ENCODE measurements at regions not wholly inside any gene's neighbourhood (a gene's known extent, or its start where the extent isn't known, plus 50 kb on each side); places are given as distances from the start of the nearest gene placed in this dataset.

DNA sequence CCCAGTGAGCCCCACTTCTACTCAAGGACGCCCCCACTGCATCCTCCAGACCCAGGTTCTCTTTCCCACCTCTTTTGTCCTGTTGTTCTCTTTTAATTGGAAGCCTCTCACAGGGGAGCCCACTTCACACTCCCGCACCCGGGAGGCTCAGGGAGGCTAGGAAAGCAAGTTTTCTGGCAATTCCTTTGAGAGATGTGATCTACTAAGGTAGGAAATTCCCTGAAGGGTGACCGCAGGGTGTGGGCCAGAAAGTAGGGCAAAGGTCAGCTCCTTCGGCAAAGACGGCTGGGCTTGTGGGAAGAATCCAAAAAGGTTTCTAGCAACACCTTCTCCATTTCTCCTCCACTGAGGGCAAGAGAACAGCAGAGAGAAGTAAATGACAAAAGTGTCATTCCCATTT is 98.1 kb upstream of the PTPN1 start:
- DNase-seq: no peak

GRCh38 chr20:50412499-50412898 is 97.7 kb upstream of the PTPN1 start:
- no peak for DNase-seq

- no peak for DNase-seq
These were observed 97.1 kb upstream of the PTPN1 start for GRCh38 chr20:50413088-50413500.

DNA sequence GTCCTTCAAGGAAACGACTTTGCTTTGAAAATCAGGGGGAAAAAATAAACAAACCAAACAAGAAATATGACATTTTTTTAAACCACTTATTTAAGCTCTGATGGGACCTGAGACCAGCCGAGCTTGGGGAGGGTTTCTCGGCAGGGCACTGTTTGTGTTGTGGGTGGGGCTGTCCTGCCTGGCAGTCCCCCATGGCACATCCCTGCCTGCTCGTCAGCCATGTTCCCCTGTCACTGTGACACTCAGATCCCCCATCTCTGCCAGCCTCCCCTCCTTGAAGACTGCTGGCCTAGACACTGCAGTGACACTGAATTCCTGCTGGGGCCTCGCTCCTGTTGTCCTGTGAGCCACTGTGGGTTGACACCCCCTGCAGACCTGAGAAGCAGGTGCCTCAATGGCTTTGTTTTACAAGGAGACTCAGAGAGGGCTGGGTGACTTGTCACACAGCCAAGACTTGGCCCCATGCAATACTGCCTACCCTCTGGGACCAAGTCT is 95.1 kb upstream of the PTPN1 start:
- DNase-seq: no peak

GRCh38 chr20:50415516-50416268 is 94.5 kb upstream of the PTPN1 start:
- no peak for DNase-seq

- no peak for DNase-seq
These were observed 93.7 kb upstream of the PTPN1 start for GRCh38 chr20:50416269-50417022.

DNA sequence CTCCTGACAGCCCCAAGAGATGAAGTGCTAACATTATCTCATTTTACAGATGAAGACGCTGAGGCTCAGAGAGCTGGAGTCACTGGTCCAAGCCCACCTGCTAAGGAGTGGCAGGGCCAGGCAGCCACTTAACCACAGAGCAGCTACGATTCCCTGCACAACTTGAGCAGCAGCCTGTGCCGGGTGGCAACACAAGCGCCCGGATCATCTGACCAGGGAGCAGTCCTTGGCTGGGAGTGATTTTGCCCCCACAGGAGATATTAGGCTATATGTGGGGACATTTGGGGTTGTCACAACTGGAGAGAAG is 93.2 kb upstream of the PTPN1 start:
- DNase-seq: no peak

GRCh38 chr20:50417484-50418235 is 92.5 kb upstream of the PTPN1 start:
- no peak for DNase-seq

GRCh38 chr20:50418890-50419642 is 91.1 kb upstream of the PTPN1 start:
- DNase-seq: no peak

DNA sequence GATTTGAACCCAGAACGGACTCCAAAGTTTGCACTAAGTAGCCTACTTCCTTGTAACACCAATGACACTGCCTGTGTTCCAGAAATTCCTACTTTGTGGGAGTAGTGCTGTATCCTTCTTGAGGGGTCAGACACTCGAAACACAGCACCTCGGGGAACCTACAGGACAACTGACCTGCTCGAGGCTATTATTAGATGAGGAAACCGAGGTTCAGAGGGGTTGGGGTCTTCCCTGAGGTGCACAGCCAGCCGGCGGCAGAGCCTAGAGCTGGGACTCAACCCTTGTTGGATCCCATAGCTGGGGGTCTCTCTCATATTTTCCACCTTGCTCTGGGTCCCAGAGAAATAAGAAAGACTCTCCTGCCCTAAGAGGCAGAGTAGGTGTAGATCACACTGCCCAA is 89.8 kb upstream of the PTPN1 start:
- no peak for DNase-seq

DNA sequence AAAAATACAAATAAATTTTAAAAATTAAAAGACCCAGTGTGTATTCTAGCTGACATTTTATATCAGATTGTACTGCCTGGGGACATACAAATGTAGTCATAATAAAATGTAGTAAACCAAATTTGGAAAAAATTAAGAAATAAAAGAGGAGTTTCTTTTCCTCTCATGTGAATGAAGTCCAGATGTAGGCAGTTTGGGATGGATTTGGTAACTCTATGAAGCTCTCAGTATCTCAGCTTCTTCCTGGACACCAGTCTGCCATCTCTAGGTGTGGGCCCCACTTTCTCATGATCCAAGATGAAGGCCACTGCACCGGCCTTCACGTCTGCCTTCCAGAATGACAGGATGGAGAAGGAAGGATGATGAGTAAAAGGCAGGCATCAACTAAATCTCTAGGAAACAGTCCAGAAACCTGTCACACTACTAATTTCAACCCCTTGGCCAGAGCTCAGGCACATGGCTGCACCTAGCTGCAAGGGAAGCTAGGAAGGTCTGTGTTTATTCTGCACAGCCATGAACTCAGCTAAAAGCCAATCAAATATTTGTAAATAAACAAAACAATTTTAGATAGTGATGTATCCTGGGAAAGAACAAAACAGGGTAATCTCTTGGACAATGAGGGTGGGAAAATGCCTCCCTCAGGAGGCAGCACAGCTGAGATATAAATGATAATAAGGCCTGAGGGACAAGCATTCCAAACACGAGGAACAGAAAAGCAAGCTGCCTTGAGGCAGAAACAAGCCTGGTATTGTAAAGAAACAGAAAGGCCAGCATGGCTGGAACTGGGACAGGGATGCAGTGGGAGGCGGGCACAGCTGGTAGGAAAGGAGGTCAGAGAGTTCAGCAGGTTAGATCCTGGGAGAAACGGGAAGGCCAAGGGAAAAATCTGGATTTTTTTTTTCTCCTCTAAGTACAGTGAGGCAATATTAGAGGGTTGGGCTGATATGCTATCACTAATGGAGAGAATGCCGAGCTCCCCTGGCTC is 88.5 kb upstream of the PTPN1 start:
- no peak for DNase-seq

- no peak for DNase-seq
These were observed 86.4 kb upstream of the PTPN1 start for GRCh38 chr20:50423758-50424157.

DNA sequence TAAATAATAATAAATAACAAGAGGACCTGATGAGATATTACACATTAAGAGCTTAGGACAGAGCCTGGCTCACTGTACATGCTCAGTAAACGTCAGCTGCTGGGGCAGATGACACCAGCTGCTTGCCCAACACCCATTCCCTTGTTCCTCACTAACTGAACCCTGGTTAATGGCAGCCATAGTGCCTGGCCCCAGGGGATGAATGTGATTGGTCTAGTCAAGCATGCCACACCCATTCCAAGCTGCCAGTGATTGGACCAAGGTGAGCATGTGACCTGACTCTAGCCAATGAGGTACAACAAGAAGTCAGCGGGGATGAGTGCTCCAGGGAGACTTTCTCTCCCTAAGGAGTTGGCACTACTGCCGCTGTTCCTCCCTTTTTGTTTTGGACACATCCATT is 85.1 kb upstream of the PTPN1 start:
- no peak for DNase-seq

DNA sequence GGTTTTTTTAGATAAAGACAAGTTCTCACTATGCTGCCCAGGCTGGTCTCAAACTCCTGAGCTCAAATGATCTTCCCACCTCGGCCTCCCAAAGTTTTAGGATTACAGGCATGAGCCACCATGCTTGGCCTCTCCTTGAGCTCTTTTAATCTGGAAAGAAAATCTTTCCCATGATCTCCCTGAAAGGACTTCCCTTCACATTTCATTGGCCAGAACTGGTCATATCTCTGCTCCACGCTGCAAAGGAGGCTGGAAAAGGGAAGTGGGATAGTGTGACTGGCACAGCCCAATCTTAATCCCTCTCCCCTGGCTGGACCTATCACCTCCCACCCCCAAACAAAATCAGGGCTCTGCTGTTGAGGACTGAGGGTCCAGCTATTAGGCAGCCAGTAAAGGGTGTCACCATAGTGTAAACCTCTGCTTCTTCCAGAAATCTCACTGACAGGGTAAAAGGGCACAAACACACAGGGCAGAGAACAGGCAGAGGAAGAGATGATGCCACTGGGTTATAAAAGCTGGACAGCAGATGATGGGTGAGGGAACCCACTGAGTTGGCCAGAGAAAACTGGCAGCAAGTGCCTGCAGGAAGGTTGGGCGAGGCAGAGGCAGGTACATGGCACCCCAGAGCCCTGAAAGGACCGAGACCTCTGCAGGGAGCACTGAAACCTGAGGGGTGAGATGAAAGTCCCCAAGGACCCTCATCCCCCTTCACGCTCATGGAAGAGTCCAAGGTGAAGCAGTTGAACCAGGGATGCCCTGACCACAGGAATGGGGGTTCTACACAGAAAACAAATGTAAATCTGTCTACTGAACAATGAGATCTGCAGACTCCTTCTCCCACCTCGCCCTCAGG is 83.1 kb upstream of the PTPN1 start:
- no peak for DNase-seq

- DNase-seq: no peak
These were observed 82.5 kb upstream of the PTPN1 start for GRCh38 chr20:50427719-50428083.

DNA sequence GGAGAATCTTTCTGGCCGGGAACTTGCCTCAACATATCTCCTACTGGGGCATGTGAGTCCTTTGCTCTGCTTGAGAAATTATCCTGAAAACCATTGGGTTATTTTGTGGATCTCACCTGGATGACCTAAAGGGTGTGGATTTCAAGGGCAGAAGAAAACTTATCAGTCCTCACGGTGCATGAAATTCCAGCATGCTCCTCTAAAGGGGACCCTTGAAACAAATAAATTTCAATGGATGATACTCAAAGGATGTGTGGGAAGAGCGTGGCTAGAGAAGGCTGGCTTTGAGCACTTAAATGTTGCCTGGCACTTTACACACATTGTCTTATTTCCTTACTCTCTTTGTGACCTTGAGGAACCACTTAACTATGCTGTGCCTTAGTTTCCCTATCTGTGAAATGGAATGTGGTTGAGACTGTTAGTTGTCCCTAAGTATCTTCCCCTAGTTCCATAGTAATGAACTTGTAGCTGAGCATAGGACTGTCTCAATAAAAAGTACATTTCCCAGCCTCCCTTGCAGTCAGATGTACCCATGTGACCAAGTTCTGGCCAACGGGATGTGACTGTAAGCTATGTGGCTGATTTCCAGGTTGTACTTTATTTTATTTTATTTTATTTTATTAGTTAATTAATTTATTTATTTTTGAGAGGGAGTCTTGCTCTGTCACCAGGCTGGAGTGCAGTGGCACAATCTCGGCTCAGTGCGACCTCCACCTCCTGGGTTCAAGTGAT is 81.9 kb upstream of the PTPN1 start:
- no peak for DNase-seq

DNA sequence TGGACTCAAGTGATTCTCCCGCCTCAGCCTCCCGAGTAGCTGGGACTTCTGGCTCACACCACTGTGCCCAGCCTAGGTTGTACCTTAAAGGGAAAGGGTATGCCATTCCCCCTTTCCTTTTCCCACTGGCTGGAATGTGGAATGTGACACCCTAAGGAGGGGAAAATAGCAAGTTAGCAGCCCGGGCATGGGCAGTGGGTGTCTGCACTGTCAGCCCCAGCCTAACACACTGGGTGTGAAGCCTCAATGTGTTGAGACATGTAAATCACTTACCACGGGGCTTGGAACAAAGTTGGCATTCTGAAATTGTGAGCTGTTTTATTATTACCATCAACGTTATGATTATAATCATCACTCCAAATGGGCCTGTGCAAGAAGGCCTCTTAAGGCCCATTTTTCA is 80.8 kb upstream of the PTPN1 start:
- DNase-seq: no peak

DNA sequence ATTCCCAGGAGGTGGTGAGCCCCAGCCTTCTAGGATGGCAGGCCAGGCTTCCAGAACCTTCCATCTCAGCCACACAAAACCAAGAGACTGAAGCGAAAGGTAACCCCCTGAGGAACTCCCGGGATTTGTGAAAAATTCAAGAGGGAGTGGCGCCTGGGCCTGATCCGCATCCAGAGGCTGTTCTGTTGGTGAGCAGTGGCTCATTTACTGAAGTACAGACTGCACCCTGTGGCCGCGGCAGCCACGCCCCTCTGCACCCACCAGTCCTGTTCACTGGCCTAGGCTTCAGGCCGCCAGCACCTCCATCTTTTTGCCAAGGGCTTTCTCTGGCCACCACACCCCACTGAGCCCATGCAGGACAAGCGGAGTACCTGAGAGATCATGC is 79.1 kb upstream of the PTPN1 start:
- DNase-seq: no peak

DNA sequence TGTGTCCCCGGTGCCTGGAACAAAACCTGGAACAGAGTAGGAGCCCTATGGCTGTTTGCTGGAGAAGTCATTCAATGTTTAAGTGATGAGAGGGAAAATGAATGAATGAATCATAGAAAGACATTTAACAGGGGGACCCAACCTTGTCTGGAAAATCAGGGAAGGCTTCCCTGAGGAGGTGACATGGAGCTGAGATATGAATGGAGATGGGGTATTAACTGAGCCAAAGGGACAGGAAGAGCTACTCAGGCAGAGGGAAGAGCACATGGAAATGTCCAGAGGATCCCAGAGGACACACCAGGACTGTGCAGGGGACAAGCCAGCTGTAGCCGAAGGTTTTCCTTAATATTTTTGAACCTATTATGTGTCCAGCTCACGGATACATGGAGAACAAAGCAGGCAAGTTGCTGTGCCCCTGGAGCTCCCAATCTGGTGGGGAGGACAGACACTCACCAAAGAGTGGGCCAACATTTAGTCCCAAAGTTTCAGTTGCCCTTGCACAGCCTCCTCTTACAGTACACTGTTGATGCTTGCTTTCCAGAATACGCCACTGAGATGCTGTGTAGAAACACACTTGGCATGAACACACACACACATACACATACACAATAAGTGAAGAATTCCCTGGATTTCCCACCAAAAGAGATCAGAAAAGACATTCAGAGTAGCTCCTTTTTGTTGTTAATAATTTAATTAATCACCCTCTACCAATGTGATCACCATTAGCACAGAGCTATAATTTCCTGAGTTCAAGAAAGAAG is 77.0 kb upstream of the PTPN1 start:
- no peak for DNase-seq

DNA sequence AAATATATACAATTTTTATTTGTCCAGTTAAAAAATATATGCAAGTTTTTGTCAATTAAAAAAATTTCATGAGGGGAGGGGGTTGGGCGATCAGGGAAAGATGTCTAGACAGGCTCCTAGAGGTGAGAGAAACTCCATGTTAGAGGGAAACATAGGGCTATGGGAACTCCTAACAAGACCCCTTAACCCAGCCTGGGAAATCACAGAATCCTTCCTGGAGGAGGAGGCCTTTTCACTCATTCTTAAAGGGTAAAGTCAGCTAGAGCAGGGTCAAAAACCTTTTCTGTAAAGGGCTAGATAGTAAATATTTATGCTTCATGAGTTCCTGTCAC is 75.9 kb upstream of the PTPN1 start:
- DNase-seq: no peak

Measured in NCI-H774 (cell line).